SK-N-MC (cell line): ENCODE measurements at regions not wholly inside any gene's neighbourhood (a gene's known extent, or its start where the extent isn't known, plus 50 kb on each side); places are given as distances from the start of the nearest gene placed in this dataset.
"Not testable (repeated sequence)": the region's sequence is repeated elsewhere in the genome, so short reads cannot be mapped to it uniquely, and the experiment has no call there.

Experiments used
- DNase-seq: peaks from one replicate; pipeline ENCODE4 v3.0.0-alpha.2; 2011; ENCODE audit warnings: low read depth, low spot score
- H3K27ac ChIP-seq: fragments of 200-600 bp; sonication (generic); 2 replicates; pipeline ENCODE4 v1.5.1; 2016; ENCODE audit warnings: mixed run types
- H3K36me3 ChIP-seq: fragments of 200-600 bp; sonication (generic); 2 replicates; pipeline ENCODE4 v1.6.1; 2017; ENCODE audit warnings: antibody characterized with exemption, low read length, mixed read lengths; ENCODE audit not compliant: insufficient read depth
- H3K4me3 ChIP-seq: fragments of 200-600 bp; sonication (generic); 2 replicates; pipeline ENCODE4 v1.5.1; 2016
- H3K9ac ChIP-seq: fragments of 200-600 bp; sonication (generic); 2 replicates; pipeline ENCODE4 v1.8.0; 2017; ENCODE audit warnings: mixed run types, mixed read lengths; ENCODE audit not compliant: insufficient read length
- H3K9me3 ChIP-seq: fragments of 200-600 bp; sonication (generic); 2 replicates; pipeline ENCODE4 v1.6.1; 2017; ENCODE audit warnings: low read depth, mild to moderate bottlenecking, antibody characterized with exemption, low read length, moderate library complexity, mixed read lengths
- EZH2 ChIP-seq: fragments of 200-600 bp; sonication (generic); IDR thresholded peaks from one replicate; pipeline ENCODE4 v1.6.1; 2017; ENCODE audit warnings: antibody characterized with exemption
- FOXP2 ChIP-seq: optimal IDR thresholded peaks from 2 replicates; pipeline ENCODE3; 2011; ENCODE audit warnings: mild to moderate bottlenecking, moderate library complexity; ENCODE audit not compliant: insufficient read depth; ENCODE audit errors: extremely low read length, control extremely low read depth
- POLR2AphosphoS5 ChIP-seq: IDR thresholded peaks from 2 replicates; pipeline ENCODE4 v1.6.1; 2012; ENCODE audit warnings: mild to moderate bottlenecking, low read depth, low read length, borderline replicate concordance

DNA sequence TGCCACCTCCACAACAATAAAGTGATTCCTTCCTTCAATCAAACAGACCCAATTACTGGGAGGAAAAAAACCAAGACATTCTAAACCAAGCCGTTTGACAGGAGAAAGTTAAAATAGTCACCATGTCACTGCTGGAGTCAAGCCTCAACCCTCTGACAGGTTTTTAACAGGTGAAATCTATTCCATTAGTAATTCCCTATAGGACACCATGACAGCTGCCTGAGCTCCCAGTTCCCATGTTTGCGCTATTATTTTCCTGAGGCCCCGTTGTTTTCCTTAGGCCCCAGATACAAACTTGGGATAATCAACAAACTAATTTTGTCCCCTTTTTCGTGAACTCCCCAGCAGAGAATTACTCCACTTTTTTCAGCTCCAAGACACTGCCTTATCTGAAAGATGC is 113.9 kb downstream of the ARL5B start:
- TF ChIP-seq FOXP2: no peak
- TF ChIP-seq POLR2AphosphoS5: no peak
- TF ChIP-seq EZH2: no peak
- H3K4me3 ChIP-seq: no peak overlapping the region

DNA sequence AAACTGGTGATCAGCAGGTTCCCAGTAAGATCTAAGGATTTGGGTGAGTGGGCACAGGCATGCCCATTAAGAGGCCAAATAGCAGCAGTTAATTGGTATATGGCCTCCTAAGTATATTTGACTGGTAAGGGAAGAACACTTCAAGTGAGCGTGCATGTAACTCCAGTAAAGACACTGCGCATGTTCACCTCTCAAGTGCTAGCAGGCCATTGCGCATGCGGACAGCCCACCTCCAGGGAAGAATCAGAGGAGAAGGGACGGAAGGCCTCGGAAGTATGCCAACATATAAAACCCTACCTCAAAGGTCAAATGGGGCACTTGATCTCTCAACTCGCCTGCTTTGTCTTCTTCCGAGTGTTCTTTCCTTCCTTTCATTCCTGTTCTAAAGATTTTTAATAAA is 118.0 kb downstream of the ARL5B start:
- DNase-seq: no peak
- Histone ChIP-seq H3K27ac (no peak overlapping the region), H3K36me3 (no peaks in the 10 kb centered on the region), H3K4me3 (no peak overlapping the region), H3K9me3 (no peaks in the 10 kb centered on the region), H3K9ac (no peak overlapping the region)
- TF ChIP-seq FOXP2 (no peak), EZH2 (no peak), POLR2AphosphoS5 (no peak)

More for the DNA sequence above, 113.9 kb downstream of the ARL5B start:
- no peak for DNase-seq
- Histone ChIP-seq H3K27ac (no peak overlapping the region), H3K9ac (no peak overlapping the region), H3K36me3 (no peaks in the 10 kb centered on the region), H3K9me3 (no peaks in the 10 kb centered on the region)

DNA sequence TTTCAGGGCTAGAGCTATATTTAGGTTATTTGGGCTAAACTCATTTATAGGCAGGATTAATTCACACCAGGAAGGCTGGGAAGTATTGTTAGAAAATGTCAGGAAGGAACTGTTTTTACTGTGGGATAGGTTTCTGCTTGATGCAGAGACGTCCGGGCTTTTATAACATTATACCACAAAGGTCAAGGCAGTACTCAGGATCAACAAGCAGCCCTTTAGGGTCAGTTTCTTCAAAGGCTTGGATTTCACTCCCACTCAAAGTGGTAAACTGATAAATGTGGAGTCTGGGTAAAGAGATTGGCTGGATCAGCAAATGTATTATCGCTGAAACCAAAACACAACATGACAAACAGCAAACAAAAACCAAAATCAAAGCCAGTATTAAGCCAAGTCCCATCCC is 127.2 kb downstream of the ARL5B start:
- Histone ChIP-seq H3K4me3 (no peak overlapping the region), H3K27ac (no peak overlapping the region), H3K36me3 (no peaks in the 10 kb centered on the region), H3K9me3 (no peaks in the 10 kb centered on the region), H3K9ac (no peak overlapping the region)
- DNase-seq: no peak
- TF ChIP-seq POLR2AphosphoS5: no peak
- no peak for TF ChIP-seq FOXP2
- no peak for TF ChIP-seq EZH2

DNA sequence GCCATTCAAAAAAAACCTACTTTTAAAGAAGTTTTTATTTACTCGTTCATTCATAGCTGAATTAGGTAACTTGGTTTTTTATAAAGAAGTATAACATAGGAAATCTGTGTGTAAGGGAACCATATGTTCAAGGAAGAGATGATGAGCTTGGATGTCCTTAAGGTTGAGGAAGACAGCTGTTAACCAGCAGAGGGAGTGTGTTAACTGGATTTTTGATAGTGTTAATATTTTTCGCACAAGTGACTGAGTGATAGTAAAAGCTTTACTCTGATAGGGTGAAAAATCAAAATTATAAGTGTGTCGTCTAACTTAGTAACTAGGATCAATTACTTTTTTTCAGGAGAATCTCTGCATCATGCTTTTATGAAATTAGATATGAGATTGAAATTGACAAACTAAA is 134.7 kb downstream of the ARL5B start:
- Histone ChIP-seq H3K36me3 (no peaks in the 10 kb centered on the region), H3K27ac (no peak overlapping the region), H3K9ac (no peak overlapping the region), H3K9me3 (no peaks in the 10 kb centered on the region), H3K4me3 (no peak overlapping the region)
- TF ChIP-seq EZH2: no peak
- no peak for TF ChIP-seq POLR2AphosphoS5
- no peak for TF ChIP-seq FOXP2
- DNase-seq: peak; percentile 5

DNA sequence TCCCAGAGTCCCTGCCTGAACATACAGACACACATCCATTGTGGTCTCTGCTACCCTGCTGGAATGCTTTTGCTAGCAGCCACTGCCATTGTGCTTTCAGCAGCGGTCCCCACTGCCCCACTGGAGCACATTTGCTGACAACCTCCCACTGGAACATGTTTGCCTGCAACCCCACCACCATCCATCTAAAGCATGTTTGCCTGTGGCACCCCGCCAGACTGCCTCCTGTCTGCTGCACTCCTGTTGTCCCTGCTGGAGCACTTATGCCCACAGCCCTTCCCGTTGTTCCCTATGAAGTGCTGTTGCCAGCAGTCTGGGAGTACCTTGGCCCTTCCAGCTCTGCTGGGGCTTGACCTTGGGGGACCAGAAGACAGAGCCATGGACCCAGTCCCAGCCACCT is 136.3 kb downstream of the ARL5B start:
- no peak for TF ChIP-seq FOXP2
- no peak for TF ChIP-seq EZH2
- no peak for TF ChIP-seq POLR2AphosphoS5
- Histone ChIP-seq H3K27ac (no peak overlapping the region), H3K36me3 (no peaks in the 10 kb centered on the region), H3K9me3 (no peaks in the 10 kb centered on the region), H3K9ac (no peak overlapping the region), H3K4me3 (no peak overlapping the region)
- no peak for DNase-seq

DNA sequence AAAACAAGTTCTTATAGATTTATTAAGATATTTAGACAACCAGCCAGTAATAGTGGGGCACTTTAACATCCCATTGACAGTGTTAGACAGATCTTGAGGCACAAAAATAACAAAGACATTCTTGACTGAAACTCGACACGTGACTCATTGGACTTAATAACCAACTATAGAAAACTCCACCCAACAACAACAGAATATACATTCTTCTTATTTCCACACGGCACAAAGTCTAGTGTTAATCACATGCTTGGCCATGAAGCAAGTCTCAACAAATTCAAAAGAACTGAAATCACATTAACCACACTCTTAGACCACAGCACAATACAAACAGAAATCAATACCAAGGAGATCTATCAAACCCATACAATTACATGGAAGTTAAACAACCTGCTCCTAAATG is 138.1 kb downstream of the ARL5B start:
- H3K9ac ChIP-seq: no peak overlapping the region
- DNase-seq: no peak
- no peak overlapping the region for H3K4me3 ChIP-seq
- TF ChIP-seq POLR2AphosphoS5 (no peak), EZH2 (no peak), FOXP2 (no peak)
- H3K9me3 ChIP-seq: no peaks in the 10 kb centered on the region
- H3K27ac ChIP-seq: no peak overlapping the region
- no peaks in the 10 kb centered on the region for H3K36me3 ChIP-seq

DNA sequence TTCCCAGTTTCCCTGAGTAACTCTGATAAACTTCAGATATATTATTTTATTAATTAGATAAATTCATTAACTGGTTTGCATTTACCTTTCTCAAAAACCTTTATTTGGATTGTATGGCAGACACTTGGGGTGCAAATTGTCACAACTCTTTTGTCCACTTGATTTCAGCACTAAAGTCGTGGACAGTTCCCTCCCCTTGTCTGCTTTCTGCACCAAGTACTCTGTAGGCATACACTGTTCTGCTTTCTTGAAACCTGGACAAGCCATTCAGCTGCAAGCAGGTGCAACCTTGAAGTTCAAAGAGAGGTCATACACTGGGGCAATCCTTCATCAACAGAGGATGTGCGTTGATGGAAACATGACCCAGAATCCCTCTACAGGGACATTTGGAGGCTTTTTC is 162.9 kb downstream of the ARL5B start:
- H3K4me3 ChIP-seq: no peak overlapping the region
- no peak for TF ChIP-seq EZH2
- TF ChIP-seq POLR2AphosphoS5: no peak
- no peak for TF ChIP-seq FOXP2
- H3K27ac ChIP-seq: no peak overlapping the region
- no peaks in the 10 kb centered on the region for H3K36me3 ChIP-seq
- no peak for DNase-seq
- H3K9ac ChIP-seq: no peak overlapping the region
- no peaks in the 10 kb centered on the region for H3K9me3 ChIP-seq

DNA sequence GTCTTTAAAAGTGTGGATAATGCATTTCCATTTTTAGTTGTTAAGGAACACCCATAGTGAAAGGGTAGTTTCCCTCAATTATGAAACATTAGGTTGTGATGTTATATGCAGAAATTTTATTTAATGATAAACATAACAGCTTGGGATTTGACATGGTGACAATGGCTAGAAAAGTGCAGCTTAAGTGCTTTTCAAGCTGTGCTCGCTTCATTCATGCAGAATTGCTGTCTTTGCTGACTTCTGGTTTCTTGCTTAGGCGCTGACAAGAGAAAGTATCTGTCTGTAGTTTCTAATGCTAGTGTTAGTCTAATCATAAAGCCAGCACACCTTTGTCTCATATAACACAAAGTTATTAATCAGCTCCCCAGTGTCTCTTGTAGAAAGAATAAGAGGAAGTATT is 170.0 kb downstream of the ARL5B start:
- TF ChIP-seq EZH2: no peak
- TF ChIP-seq FOXP2: no peak
- TF ChIP-seq POLR2AphosphoS5: no peak
- Histone ChIP-seq H3K9me3 (no peaks in the 10 kb centered on the region), H3K36me3 (no peaks in the 10 kb centered on the region), H3K4me3 (no peak overlapping the region), H3K9ac (no peak overlapping the region), H3K27ac (no peak overlapping the region)
- no peak for DNase-seq

DNA sequence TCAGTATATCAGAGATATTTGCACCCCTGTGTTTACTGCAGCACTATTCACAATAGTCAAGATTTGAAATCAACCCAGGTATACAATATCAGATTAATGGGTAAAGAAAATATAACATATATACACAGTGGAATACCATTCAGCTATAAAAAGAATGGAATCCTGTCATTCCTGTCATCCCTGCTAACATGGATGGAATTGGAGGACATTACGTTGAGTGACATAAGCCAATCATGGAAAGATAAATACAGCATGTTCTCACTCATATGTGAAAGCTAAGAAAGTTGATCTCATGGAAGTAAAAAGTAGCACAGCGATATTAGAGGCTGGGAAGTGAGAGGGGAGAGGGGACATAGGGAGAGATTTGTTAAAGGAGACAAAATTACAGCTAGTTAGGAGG is 171.0 kb downstream of the ARL5B start:
- Histone ChIP-seq H3K4me3 (no peak overlapping the region), H3K9me3 (no peaks in the 10 kb centered on the region), H3K9ac (no peak overlapping the region), H3K36me3 (no peaks in the 10 kb centered on the region), H3K27ac (no peak overlapping the region)
- TF ChIP-seq FOXP2 (no peak), POLR2AphosphoS5 (no peak), EZH2 (no peak)
- no peak for DNase-seq

DNA sequence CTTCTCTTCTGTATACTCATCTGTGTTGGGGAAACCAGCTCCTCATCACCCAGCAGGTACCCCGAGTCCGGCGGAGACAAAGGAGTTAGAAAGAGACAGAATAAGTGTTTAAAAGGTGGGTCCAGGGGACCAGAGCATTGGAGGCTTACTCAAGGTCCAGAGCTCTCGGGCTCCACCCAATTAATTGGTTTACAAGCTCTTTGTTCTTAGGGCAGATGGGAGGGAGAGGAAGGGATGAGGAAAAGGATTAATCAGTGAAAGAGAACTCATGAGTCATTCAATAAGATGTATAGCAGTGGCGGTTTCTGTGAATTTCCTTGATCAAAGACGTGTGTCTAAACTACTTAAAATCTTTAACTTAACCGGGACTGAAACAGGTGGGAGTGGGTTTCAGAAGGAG is 192.0 kb upstream of the MALRD1 start:
- not testable (repeated sequence) for DNase-seq, H3K36me3 ChIP-seq, H3K4me3 ChIP-seq, H3K9ac ChIP-seq, H3K9me3 ChIP-seq, H3K27ac ChIP-seq
